Ishikawa (cell line): ENCODE measurements at regions not wholly inside any gene's neighbourhood (a gene's known extent, or its start where the extent isn't known, plus 50 kb on each side); places are given as distances from the start of the nearest gene placed in this dataset.

Experiments used
- CEBPB ChIP-seq: IDR thresholded peaks from 2 replicates; pipeline ENCODE4 v1.6.1; 2012
- CREB1 ChIP-seq: IDR thresholded peaks from 2 replicates; pipeline ENCODE4 v1.6.1; 2012; ENCODE audit warnings: low read depth
- EGR1 ChIP-seq: IDR thresholded peaks from 2 replicates; pipeline ENCODE4 v1.6.1; 2012
- EP300 ChIP-seq: IDR thresholded peaks from 2 replicates; pipeline ENCODE4 v1.6.1; 2012; ENCODE audit warnings: borderline replicate concordance
- FOXM1 ChIP-seq: IDR thresholded peaks from 2 replicates; pipeline ENCODE4 v1.6.1; 2012; ENCODE audit warnings: low read depth, borderline replicate concordance
- MAX ChIP-seq: IDR thresholded peaks from 2 replicates; pipeline ENCODE4 v1.6.1; 2012
- NFIC ChIP-seq: IDR thresholded peaks from 2 replicates; pipeline ENCODE4 v1.6.1; 2012
- RAD21 ChIP-seq: IDR thresholded peaks from 2 replicates; pipeline ENCODE4 v1.6.1; 2012; ENCODE audit warnings: low read depth
- REST ChIP-seq: IDR thresholded peaks from 2 replicates; pipeline ENCODE4 v1.6.1; 2012; ENCODE audit warnings: low read depth, mild to moderate bottlenecking
- TAF1 ChIP-seq: IDR thresholded peaks from 2 replicates; pipeline ENCODE4 v1.6.1; 2012; ENCODE audit warnings: low read depth, mild to moderate bottlenecking
- TCF12 ChIP-seq: IDR thresholded peaks from 2 replicates; pipeline ENCODE4 v1.6.1; 2012; ENCODE audit warnings: low read depth
- TEAD4 ChIP-seq: IDR thresholded peaks from 2 replicates; pipeline ENCODE4 v1.6.1; 2012
- USF1 ChIP-seq: IDR thresholded peaks from 2 replicates; pipeline ENCODE4 v1.6.1; 2012
- YY1 ChIP-seq: IDR thresholded peaks from 2 replicates; pipeline ENCODE4 v1.6.1; 2012; ENCODE audit warnings: low read depth
- ZBTB7A ChIP-seq: IDR thresholded peaks from 2 replicates; pipeline ENCODE4 v1.6.1; 2012; ENCODE audit warnings: low read depth

GRCh38 chr18:41829647-41830516 lies 125.2 kb upstream of the PIK3C3 start:
- TF ChIP-seq TAF1 (no peak), FOXM1 (no peak), EGR1 (no peak), TCF12 (no peak)

GRCh38 chr18:41828137-41828536 lies 126.9 kb upstream of the PIK3C3 start:
- TF ChIP-seq CREB1 (no peak), YY1 (no peak), NFIC (no peak), ZBTB7A (no peak), RAD21 (no peak)

- TF ChIP-seq TEAD4 (no peak), RAD21 (no peak), TCF12 (no peak), YY1 (no peak), EP300 (no peak), CREB1 (no peak), NFIC (no peak), CEBPB (no peak), REST (no peak), USF1 (no peak), TAF1 (no peak), EGR1 (no peak), MAX (no peak), ZBTB7A (no peak), FOXM1 (no peak)
These were observed 134.2 kb upstream of the PIK3C3 start for GRCh38 chr18:41820784-41821183.

- TF ChIP-seq MAX (no peak), CEBPB (no peak), ZBTB7A (no peak), NFIC (no peak)
These were observed 136.4 kb upstream of the PIK3C3 start for GRCh38 chr18:41818381-41819355.

- TF ChIP-seq YY1 (no peak), EGR1 (no peak), MAX (no peak), TEAD4 (no peak), CREB1 (no peak), FOXM1 (no peak), ZBTB7A (no peak), NFIC (no peak), EP300 (no peak), RAD21 (no peak), TCF12 (no peak), CEBPB (no peak), REST (no peak)
These were observed 140.4 kb upstream of the PIK3C3 start for GRCh38 chr18:41814651-41815050.

- TF ChIP-seq FOXM1 (no peak), YY1 (no peak), REST (no peak), TEAD4 (no peak), CEBPB (no peak), RAD21 (no peak), NFIC (no peak), EGR1 (no peak), ZBTB7A (no peak), CREB1 (no peak)
These were observed 145.4 kb upstream of the PIK3C3 start for GRCh38 chr18:41809652-41810051.
